D721Med (cell line): ENCODE measurements at regions not wholly inside any gene's neighbourhood (a gene's known extent, or its start where the extent isn't known, plus 50 kb on each side); places are given as distances from the start of the nearest gene placed in this dataset.

ENCODE experiments used
- DNase-seq: peaks from one replicate; pipeline ENCODE4 v3.0.0; 2011; ENCODE audit warnings: low spot score; ENCODE audit not compliant: insufficient read length
- FAIRE-seq: peaks from 2 replicates; lab custom pipeline; 2011; peaks lifted over from hg19 to GRCh38; lab: Jason Lieb, UNC
- TF ChIP-seq, protein P1 (sequence below): IDR thresholded peaks from 2 replicates; pipeline ENCODE4 v1.5.1; 2012; ENCODE audit warnings: mild to moderate bottlenecking, control low read depth; ENCODE audit not compliant: insufficient read depth; ENCODE audit errors: missing control alignments

DNA sequence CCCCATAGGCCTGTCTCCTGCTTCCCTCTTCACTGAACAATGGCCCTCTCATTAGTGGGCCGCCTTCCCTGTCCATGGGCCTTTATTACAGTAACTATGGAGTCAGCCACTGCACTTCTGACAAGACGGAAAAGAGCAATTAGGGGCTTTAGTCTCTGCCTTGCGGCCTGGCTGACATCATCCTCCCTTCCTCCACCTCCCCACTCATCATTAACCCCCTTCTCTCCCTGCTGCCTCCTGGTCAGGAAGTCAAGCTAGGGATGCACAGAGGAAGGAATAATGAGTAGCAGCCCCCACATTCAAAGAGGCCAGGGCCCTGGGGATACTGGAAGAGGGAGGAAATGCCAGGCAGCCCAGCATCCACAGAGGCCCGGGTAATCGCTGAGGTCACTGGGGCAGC is 101.6 kb upstream of the PLXNA4 start:
- FAIRE-seq (no peak), DNase-seq (no peak)
- TF ChIP-seq, protein P1, sequence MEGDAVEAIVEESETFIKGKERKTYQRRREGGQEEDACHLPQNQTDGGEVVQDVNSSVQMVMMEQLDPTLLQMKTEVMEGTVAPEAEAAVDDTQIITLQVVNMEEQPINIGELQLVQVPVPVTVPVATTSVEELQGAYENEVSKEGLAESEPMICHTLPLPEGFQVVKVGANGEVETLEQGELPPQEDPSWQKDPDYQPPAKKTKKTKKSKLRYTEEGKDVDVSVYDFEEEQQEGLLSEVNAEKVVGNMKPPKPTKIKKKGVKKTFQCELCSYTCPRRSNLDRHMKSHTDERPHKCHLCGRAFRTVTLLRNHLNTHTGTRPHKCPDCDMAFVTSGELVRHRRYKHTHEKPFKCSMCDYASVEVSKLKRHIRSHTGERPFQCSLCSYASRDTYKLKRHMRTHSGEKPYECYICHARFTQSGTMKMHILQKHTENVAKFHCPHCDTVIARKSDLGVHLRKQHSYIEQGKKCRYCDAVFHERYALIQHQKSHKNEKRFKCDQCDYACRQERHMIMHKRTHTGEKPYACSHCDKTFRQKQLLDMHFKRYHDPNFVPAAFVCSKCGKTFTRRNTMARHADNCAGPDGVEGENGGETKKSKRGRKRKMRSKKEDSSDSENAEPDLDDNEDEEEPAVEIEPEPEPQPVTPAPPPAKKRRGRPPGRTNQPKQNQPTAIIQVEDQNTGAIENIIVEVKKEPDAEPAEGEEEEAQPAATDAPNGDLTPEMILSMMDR, result no peak

DNA sequence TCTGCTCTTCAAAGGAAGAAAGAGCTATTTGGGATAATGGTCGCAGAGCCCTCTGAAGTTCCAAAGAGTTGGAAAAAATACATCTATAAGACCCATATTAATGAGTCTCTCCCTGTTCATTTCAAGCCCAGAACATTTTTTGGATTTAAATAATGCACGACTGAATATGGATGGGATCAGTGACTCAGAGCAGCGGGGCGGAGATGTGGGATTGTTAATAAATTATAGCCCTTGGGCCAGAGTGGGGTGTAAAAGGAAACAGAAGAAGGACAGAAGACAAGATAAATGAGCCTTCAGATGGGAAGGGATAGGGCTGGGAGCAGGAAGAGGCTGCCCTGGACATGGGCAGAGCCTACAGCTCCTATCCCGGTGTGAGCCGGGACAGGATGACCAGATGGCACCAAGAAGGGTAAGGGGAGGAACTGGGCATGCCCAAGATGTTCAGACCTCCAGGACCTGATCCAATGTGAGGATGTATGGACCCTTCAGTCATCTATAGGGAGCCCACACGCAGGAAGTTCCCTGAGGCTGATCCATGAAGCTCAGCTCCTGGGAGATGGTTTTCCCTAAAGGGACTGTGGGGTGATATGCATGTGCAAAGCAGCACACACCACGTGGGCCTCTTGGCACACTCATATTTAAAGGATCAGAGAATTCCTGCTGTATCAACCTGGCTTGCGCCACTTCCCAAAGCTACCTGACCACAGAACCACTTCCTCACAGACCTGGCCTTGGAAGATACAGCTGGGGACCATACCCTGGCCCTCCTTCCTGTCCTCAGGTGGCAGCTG is 96.1 kb upstream of the PLXNA4 start:
- no peak for DNase-seq
- TF ChIP-seq, protein P1, result no peak
- FAIRE-seq, result no peak

DNA sequence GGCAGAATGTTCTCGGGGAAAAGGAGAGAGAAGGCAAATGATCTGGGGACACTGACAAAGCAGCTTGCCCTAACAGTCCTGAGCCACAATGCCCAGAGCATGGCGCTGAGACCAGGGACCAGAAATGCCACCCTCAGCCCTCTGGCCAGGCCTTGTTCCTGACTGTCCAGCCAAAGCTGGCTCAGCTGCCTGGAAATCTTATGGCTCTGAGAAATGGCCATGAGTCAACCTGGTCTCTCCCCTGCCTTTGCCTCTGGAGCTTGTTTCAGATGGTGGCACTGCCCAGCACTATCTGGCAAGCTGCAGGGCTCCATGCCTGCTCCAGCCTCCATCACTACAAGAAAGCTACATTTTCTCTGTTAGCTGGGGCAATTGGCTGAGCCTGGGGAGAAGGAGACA is 90.5 kb upstream of the PLXNA4 start:
- FAIRE-seq (no peak), DNase-seq (no peak)
- TF ChIP-seq, protein P1, result no peak

DNA sequence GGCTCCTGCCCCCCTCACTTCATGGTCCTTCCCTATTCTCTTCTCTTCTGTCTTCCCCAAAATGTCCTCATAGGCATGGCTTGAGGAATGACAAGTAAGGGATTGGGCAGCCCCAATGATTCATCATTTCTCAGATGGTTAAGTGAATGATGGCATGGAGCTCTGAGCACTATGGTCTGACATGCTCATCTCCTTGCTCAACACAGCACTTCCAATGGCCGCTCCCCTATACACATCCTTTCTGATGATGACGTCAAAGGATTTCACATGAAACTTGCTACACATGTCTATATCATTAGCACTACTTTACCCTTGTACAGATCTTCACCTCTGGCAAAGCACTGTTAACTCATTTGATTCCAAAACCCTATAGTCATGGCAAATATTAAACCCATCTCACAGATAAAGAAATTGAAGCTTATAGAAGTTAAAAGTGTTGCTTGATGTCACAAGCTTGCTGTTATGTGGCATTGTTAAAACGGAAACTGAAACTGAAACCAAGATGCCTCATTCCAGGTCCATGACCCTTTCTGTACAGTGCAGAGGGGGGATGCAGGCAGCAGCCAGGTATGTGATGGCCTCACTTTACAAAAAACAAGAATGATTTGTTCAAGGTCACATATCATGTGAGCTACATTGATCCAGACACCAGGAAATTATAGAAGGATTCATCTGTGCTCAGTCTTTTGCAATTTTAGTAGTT is 90.0 kb upstream of the PLXNA4 start:
- no peak for FAIRE-seq
- no peak for DNase-seq
- TF ChIP-seq, protein P1, result no peak

DNA sequence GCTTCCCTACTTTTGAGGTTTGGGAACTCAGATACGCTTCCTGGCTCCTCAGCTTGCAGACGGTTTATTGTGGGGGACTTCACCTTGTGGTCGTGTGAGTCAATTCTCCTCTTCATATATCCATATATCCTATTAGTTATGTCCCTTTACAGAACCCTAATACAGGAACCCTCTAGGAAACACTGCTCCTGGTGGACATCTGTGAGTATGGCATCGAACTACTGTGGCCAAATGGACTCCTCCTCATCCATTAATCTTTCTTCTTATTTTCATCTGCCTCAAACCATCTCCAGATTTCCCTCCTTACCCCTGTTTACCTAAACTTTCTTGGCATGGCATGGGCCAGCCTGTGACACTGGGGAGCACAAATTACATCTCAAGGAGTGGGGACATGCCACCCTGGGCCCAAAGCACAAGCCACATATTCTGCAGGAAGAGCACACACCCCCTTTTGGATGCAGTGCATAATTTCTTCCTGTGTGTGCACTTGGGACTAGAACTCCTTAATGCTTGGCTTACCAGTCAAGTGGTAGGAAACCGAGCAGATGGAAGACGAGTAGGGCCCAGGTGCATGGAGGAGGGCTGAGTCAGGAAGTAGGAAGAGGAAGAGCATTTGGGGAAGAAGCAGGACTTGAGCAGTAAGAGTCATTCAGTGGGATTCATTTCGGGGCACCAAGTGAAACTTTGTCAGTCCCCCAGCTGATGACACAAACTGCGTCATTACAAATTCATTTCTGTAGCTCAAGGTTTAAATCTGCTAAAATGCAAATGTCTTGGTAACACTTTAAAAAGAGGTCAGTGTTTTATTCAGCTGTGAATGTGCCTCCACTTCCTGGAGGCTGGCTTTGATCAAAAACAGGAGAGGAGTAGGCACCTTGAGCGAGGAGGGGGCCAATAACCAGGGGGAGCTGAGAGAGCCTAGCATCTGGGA is 80.8 kb upstream of the PLXNA4 start:
- FAIRE-seq (no peak), DNase-seq (no peak)
- TF ChIP-seq, protein P1, result peak; percentile 27

DNA sequence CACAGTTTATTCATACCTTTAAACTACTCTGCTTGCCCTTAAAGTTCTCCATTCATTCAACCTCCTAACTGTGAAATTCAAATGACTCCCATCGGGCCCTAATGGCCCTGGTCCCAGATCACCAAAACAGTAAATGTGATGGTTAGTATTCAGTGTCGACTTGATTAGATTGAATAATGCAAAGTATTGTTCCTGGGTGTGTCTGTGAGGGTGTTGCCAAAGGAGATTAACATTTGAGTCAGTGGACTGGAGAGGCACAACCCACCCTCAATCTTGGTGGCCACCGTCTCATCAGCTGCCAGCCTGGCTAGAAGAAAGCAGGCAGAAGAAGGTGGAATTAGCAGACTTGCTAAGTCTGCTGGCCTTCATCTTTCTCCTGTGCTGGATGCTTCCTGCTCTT is 80.1 kb upstream of the PLXNA4 start:
- FAIRE-seq (no peak), DNase-seq (no peak)
- TF ChIP-seq, protein P1, result no peak
